Activated naive CD4-positive, alpha-beta T cell treated with anti-CD3 and anti-CD28 coated beads for 36 hours (primary cell): ENCODE measurements at regions not wholly inside any gene's neighbourhood (a gene's known extent, or its start where the extent isn't known, plus 50 kb on each side); places are given as distances from the start of the nearest gene placed in this dataset.
"Not testable (repeated sequence)": the region's sequence is repeated elsewhere in the genome, so short reads cannot be mapped to it uniquely, and the experiment has no call there.

Source experiments
- CTCF ChIA-PET: fragments of 350-600 bp; sonication (Branson Sonifier 250); formaldehyde crosslinking; loops from one replicate; lab custom pipeline; 2021; ENCODE audit warnings: antibody characterized with exemption; lab: Charles Lee
- DNase-seq: peaks from one replicate; pipeline ENCODE4 v3.0.0-alpha.2; 2020
- H3K27ac Mint-ChIP-seq: one replicate; pipeline ENCODE4 v1.8.0; 2021; ENCODE audit warnings: mild to moderate bottlenecking, mixed read lengths
- H3K27me3 Mint-ChIP-seq: one replicate; pipeline ENCODE4 v1.8.0; 2021; ENCODE audit warnings: low read depth, mixed read lengths
- H3K36me3 Mint-ChIP-seq: one replicate; pipeline ENCODE4 v1.8.0; 2021; ENCODE audit warnings: low read depth, mixed read lengths
- H3K4me1 Mint-ChIP-seq: one replicate; pipeline ENCODE4 v1.8.0; 2021; ENCODE audit warnings: low read depth, mixed read lengths
- H3K4me3 Mint-ChIP-seq: one replicate; pipeline ENCODE4 v1.8.0; 2021; ENCODE audit warnings: mild to moderate bottlenecking, moderate library complexity, mixed read lengths
- H3K9me3 Mint-ChIP-seq: one replicate; pipeline ENCODE4 v1.8.0; 2021; ENCODE audit warnings: mixed read lengths
- intact Hi-C: fragments of 100-400 bp; cut with micrococcal nuclease; formaldehyde crosslinking; loops from one replicate; pipeline ENCODE4 v1.15.1; 2023

DNA sequence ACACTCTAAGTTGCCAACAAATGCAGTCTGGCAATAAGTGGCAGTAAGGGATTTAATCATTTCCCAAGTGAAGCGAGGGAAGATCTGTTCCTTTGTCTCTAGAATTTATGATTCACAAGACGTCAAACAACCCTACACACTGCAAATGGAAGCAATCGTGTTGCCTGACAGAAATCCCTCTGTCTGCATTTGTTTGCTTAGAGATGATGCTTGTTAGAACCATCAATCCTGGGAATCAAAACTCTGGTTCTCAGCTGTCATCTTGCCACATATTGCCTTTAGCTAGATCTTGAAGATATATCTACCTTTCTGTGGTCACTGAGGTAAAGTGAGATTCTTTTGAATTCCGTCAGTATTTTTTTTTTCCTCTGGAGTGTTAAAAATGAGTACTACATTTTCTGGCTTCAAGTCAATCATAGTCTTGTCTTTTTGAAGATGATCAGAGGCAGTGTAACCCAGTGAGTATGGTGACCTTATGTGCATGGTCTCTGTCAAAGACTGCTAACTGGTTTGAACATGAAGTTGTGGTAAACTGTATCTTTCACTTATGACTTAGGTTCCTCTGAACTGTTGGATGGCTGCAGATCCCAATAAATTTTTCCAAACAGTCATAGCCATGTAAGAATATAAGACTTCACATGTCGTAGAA lies 106.4 kb upstream of the STARD4 start:
- no peaks in the 10 kb centered on the region for H3K9me3 Mint-ChIP-seq
- no peaks in the 10 kb centered on the region for H3K4me1 Mint-ChIP-seq
- no peak overlapping the region for H3K27ac Mint-ChIP-seq
- CTCF ChIA-PET: no interaction called here
- intact Hi-C loops: no loop called here
- DNase-seq: no peak
- peaks cover 5% of the 10 kb centered on the region for H3K27me3 Mint-ChIP-seq
- no peak overlapping the region for H3K4me3 Mint-ChIP-seq
- no peaks in the 10 kb centered on the region for H3K36me3 Mint-ChIP-seq

GRCh38 chr5:111615054-111615453 lies 102.7 kb upstream of the STARD4 start:
- Mint-ChIP-seq H3K27me3 (peaks cover 5% of the 10 kb centered on the region), H3K4me1 (no peaks in the 10 kb centered on the region), H3K9me3 (no peaks in the 10 kb centered on the region), H3K4me3 (no peak overlapping the region), H3K36me3 (no peaks in the 10 kb centered on the region), H3K27ac (no peak overlapping the region)
- CTCF ChIA-PET: no interaction called here
- DNase-seq: no peak
- intact Hi-C loops: no loop called here

- intact Hi-C loops, H3K27ac Mint-ChIP-seq, H3K9me3 Mint-ChIP-seq, CTCF ChIA-PET, H3K4me3 Mint-ChIP-seq, H3K4me1 Mint-ChIP-seq, H3K27me3 Mint-ChIP-seq, DNase-seq, H3K36me3 Mint-ChIP-seq: not testable (repeated sequence)
Measured at GRCh38 chr5:111612013-111612630, 99.8 kb upstream of the STARD4 start.

GRCh38 chr5:111606194-111606593 lies 93.9 kb upstream of the STARD4 start:
- Mint-ChIP-seq H3K4me1 (no peaks in the 10 kb centered on the region), H3K4me3 (no peak overlapping the region), H3K27me3 (peaks cover 8% of the 10 kb centered on the region), H3K27ac (no peak overlapping the region), H3K9me3 (no peaks in the 10 kb centered on the region), H3K36me3 (no peaks in the 10 kb centered on the region)
- CTCF ChIA-PET: no interaction called here
- no peak for DNase-seq
- intact Hi-C loops: no loop called here

- no peaks in the 10 kb centered on the region for H3K36me3 Mint-ChIP-seq
- DNase-seq: no peak
- H3K27me3 Mint-ChIP-seq: peaks cover 8% of the 10 kb centered on the region
- no peak overlapping the region for H3K27ac Mint-ChIP-seq
- H3K4me3 Mint-ChIP-seq: no peak overlapping the region
- intact Hi-C loops: no loop called here
- no peaks in the 10 kb centered on the region for H3K9me3 Mint-ChIP-seq
- H3K4me1 Mint-ChIP-seq: no peaks in the 10 kb centered on the region
- CTCF ChIA-PET: no interaction called here
Measured at GRCh38 chr5:111603446-111603827, 91.1 kb upstream of the STARD4 start.

DNA sequence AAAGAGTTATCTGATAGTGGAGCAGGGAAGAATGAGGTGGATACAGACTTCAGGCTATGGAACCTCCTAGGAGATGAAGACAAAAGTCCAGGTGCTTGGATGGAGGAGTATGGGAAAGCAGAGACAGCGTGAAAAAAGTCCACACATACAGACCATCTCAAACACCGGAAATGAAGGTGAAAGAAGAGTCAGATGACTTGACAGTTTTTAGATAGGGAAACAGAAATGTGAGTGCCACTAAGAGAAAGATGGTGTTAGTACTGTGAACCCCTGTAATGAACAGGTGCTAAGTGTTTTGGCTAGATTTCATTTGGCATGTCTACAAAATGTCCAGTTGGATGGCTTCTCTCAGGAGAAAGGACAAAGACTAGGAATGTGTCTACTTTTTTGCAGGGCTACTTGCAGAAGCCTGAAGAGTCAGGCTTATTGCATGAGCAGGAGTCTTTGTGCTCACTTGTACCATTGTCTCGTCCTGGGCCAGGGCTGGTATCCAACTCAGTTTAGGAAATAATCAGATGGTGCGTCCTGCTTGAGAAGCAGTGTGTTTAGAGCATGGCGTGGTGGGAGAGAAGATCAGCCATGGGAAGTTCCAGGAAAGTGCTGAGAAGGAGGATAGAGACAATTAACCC lies 90.6 kb upstream of the STARD4 start:
- H3K9me3 Mint-ChIP-seq: no peaks in the 10 kb centered on the region
- H3K36me3 Mint-ChIP-seq: no peaks in the 10 kb centered on the region
- no peak for DNase-seq
- no peak overlapping the region for H3K27ac Mint-ChIP-seq
- H3K4me3 Mint-ChIP-seq: no peak overlapping the region
- CTCF ChIA-PET: no interaction called here
- H3K4me1 Mint-ChIP-seq: no peaks in the 10 kb centered on the region
- peaks cover 4% of the 10 kb centered on the region for H3K27me3 Mint-ChIP-seq
- intact Hi-C loops: no loop called here

DNA sequence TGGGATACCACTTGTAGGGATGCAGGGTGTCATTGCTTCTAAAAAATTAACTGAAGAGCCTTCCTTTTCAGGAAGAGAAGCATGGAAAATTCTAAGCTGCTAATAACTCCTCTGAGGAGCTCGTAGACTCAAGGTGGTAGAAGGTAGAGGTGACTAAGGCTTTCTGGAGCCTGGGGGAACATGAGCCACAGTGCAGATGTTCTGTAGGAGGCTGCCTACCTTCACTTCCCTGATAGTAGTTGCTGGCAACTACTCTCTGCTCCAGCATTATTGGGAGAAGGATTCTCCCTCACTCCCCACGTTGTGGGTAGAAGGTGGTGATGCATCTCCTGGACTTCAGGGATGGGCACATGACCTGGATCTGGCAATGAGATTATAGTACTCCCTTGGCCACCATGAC lies 86.7 kb upstream of the STARD4 start:
- H3K27ac Mint-ChIP-seq: no peak overlapping the region
- CTCF ChIA-PET: no interaction called here
- peaks cover 3% of the 10 kb centered on the region for H3K9me3 Mint-ChIP-seq
- H3K4me1 Mint-ChIP-seq: no peaks in the 10 kb centered on the region
- H3K36me3 Mint-ChIP-seq: no peaks in the 10 kb centered on the region
- no peak for DNase-seq
- intact Hi-C loops: no loop called here
- H3K4me3 Mint-ChIP-seq: no peak overlapping the region
- H3K27me3 Mint-ChIP-seq: peaks cover 3% of the 10 kb centered on the region

DNA sequence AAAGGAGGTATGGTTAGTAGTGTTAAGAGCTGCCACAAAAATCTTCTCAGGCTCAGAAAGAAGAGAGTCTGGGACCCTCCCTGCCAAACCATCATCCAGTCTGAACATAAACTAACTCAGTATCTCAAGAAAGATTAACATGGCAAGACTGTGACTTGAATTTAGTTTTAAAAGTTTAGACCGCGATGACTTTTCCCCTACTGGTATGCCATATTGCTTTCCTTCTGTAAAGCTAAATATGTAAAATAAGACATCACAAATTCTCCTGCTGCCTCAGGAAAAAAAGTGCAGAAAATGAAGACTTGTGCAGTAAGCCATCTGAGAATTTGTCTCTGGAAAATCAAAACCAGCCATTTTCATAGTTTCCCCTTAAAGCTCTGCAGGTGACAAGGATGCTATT lies 85.2 kb upstream of the STARD4 start:
- no peak overlapping the region for H3K4me3 Mint-ChIP-seq
- intact Hi-C loops: no loop called here
- H3K27me3 Mint-ChIP-seq: peaks cover 8% of the 10 kb centered on the region
- CTCF ChIA-PET: no interaction called here
- no peaks in the 10 kb centered on the region for H3K36me3 Mint-ChIP-seq
- peaks cover 3% of the 10 kb centered on the region for H3K9me3 Mint-ChIP-seq
- H3K27ac Mint-ChIP-seq: no peak overlapping the region
- no peaks in the 10 kb centered on the region for H3K4me1 Mint-ChIP-seq
- no peak for DNase-seq

- CTCF ChIA-PET: no interaction called here
- H3K9me3 Mint-ChIP-seq: peaks cover 3% of the 10 kb centered on the region
- no peak overlapping the region for H3K4me3 Mint-ChIP-seq
- no peak for DNase-seq
- peaks cover 5% of the 10 kb centered on the region for H3K27me3 Mint-ChIP-seq
- H3K4me1 Mint-ChIP-seq: no peaks in the 10 kb centered on the region
- no peak overlapping the region for H3K27ac Mint-ChIP-seq
- H3K36me3 Mint-ChIP-seq: no peaks in the 10 kb centered on the region
- intact Hi-C loops: no loop called here
Measured at GRCh38 chr5:111596705-111597104, 84.4 kb upstream of the STARD4 start.

- DNase-seq: no peak
- CTCF ChIA-PET: no interaction called here
- intact Hi-C loops: no loop called here
Measured at GRCh38 chr5:111595425-111595824, 83.1 kb upstream of the STARD4 start.

GRCh38 chr5:111589316-111589715 lies 77.0 kb upstream of the STARD4 start:
- Mint-ChIP-seq H3K9me3 (no peaks in the 10 kb centered on the region), H3K4me3 (no peak overlapping the region), H3K36me3 (no peaks in the 10 kb centered on the region), H3K4me1 (peaks cover 15% of the 10 kb centered on the region), H3K27ac (no peak overlapping the region), H3K27me3 (peaks cover 13% of the 10 kb centered on the region)
- DNase-seq: no peak
- CTCF ChIA-PET: no interaction called here
- intact Hi-C loops: no loop called here

More at GRCh38 chr5:111595425-111595824, 83.1 kb upstream of the STARD4 start:
- H3K4me3 Mint-ChIP-seq: no peak overlapping the region
- H3K27me3 Mint-ChIP-seq: peaks cover 5% of the 10 kb centered on the region
- H3K4me1 Mint-ChIP-seq: no peaks in the 10 kb centered on the region
- H3K27ac Mint-ChIP-seq: no peak overlapping the region
- no peaks in the 10 kb centered on the region for H3K36me3 Mint-ChIP-seq
- peaks cover 3% of the 10 kb centered on the region for H3K9me3 Mint-ChIP-seq

- H3K4me3 Mint-ChIP-seq: no peak overlapping the region
- no peak for DNase-seq
- no peaks in the 10 kb centered on the region for H3K9me3 Mint-ChIP-seq
- intact Hi-C loops: no loop called here
- no peaks in the 10 kb centered on the region for H3K36me3 Mint-ChIP-seq
- CTCF ChIA-PET: no interaction called here
- peak overlapping the region; percentile 40 for H3K27ac Mint-ChIP-seq
- peaks cover 9% of the 10 kb centered on the region for H3K27me3 Mint-ChIP-seq
- H3K4me1 Mint-ChIP-seq: peaks cover 15% of the 10 kb centered on the region
Measured at GRCh38 chr5:111587728-111588127, 75.4 kb upstream of the STARD4 start.

GRCh38 chr5:111585946-111586345 lies 73.6 kb upstream of the STARD4 start:
- CTCF ChIA-PET: no interaction called here
- Mint-ChIP-seq H3K27me3 (peaks cover 13% of the 10 kb centered on the region), H3K9me3 (no peaks in the 10 kb centered on the region), H3K4me1 (peaks cover 15% of the 10 kb centered on the region), H3K27ac (no peak overlapping the region), H3K36me3 (no peaks in the 10 kb centered on the region), H3K4me3 (no peak overlapping the region)
- no peak for DNase-seq
- intact Hi-C loops: loop anchor here (2.0 kb wide), 1 partner anchor 43 kb away; no protein-coding TSS in a partner anchor
